NCI-H2107 treated with DMSO at 0.1 percent for 48 hours (cell line): ENCODE measurements at regions not wholly inside any gene's neighbourhood (a gene's known extent, or its start where the extent isn't known, plus 50 kb on each side); places are given as distances from the start of the nearest gene placed in this dataset.
"Not testable (repeated sequence)": the region's sequence is repeated elsewhere in the genome, so short reads cannot be mapped to it uniquely, and the experiment has no call there.

ENCODE experiments used
- DNase-seq: peaks from one replicate; lab custom pipeline; 2025; ENCODE audit not compliant: unreplicated experiment; lab: John Stamatoyannopoulos, UW

DNA sequence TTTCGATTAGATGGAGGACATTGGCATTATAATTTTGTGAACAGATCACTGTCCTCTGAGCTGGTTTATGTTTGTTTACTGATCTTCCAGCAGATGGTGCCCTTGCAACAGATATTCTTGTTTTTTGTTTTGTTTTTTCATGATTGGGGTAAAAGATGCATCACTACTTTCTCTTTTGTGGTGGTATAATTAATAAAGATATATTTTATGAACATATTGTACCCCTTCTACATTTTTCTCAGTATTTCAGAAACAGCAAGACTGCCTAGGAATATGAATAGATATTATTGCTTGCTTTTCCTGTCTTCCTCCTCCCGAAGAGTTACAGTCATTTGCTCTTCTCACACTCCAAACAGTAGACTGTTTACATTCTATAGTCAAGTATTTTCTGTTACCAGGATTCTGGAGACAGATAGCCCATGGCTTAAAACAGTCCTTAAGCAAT lies 905.2 kb downstream of the TRAM1L1 start:
- DNase-seq, result no peak

- DNase-seq, result not testable (repeated sequence)
These were observed 934.0 kb downstream of the TRAM1L1 start for GRCh38 chr4:116151371-116151770.

DNA sequence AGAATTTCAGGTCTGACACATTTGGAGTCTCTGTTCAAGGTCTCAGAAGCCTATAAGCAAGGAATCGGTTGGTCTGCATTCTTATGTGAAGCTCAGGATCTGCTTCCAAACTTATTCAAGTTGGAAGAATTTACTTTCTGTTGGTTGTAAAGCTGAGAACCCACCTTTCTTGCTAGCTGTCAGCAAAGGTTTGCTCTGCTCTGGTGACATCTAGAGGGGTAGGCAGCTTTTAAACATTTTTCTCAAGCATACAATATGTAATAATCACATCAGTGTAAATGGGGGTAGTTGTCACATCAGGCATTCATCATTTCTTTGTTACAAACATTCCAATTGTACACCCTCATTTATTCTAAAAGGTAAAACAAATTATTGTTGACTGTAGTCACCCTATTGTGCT lies 935.2 kb downstream of the TRAM1L1 start:
- DNase-seq, result no peak

DNA sequence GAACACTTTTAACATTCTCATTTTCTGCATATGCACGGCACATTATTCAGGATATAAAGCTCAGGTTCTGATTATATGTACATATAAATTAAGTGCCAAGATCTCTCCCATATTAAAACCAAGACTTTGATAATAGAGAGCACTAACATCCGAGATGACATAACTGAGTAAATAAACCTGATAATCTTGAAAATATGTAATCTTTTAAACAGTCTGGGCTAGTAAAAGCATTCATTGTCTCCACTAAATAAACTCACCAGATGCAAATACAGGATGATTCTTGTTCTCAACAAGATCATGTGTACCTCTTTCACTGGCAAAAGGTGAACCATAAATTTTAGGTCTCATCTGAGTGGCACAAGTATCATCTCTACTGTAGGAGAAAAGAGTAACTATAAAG lies 942.2 kb downstream of the TRAM1L1 start:
- no peak for DNase-seq

- DNase-seq, result no peak
These were observed 952.4 kb downstream of the TRAM1L1 start for GRCh38 chr4:116132946-116133345.

- no peak for DNase-seq
These were observed 958.6 kb downstream of the TRAM1L1 start for GRCh38 chr4:116126794-116127193.

GRCh38 chr4:116122124-116122523 lies 963.3 kb downstream of the TRAM1L1 start:
- DNase-seq, result no peak

GRCh38 chr4:116118221-116118620 lies 967.2 kb downstream of the TRAM1L1 start:
- DNase-seq, result no peak

DNA sequence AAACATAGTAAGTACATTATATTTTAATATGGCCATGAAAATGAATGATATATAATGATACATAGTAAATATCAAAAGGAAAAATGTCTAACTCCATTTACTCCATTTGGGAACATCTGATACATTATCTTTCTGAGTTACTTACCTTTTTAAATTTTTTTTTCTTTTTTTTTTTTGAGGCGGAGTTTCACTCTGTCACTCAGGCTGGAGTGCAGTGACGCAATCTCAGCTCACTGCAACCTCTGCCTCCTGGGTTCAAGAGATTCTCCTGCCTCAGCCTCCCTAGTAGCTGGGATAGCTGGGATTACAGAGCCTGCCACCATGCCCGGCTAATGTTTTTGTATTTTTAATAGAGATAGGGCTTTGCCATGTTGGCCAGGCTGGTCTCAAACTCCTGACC lies 972.5 kb downstream of the TRAM1L1 start:
- not testable (repeated sequence) for DNase-seq

DNA sequence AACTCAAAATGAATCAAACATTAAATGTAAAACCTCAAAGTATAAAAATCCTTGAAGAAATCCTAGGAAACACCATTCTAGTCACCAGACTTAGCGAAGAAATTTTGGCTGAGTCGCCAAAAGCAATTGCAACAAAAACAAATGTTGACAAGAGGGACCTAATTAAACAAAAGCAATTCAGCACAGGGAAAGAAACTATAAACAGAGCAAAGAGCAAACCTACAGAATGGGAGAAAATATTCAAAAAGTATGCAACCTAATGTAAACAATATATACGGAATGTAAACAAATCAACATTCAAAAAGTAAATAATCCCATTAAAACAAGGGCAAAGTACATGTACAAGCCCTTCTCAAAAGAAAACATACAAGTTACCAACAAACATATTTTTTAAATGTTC lies 974.7 kb downstream of the TRAM1L1 start:
- DNase-seq, result no peak

DNA sequence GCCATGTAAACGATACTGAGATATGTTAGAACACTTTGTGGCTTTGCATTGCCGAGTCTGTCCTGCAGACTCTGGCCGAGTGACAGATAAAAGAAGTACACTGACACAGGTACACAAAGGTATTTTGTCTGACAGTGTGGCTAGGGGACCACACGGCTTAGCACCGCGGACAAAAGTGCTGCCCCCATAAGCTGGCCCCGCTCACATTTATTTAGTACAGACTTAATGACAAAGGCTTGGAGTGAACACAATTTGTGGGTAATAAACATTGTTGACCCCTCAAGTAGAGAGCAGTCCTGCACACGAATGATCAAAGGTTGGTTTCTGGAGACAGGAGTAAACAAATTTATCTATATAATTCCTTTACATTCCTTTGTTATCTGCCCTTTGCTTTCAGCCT lies 976.8 kb downstream of the TRAM1L1 start:
- DNase-seq, result no peak

DNA sequence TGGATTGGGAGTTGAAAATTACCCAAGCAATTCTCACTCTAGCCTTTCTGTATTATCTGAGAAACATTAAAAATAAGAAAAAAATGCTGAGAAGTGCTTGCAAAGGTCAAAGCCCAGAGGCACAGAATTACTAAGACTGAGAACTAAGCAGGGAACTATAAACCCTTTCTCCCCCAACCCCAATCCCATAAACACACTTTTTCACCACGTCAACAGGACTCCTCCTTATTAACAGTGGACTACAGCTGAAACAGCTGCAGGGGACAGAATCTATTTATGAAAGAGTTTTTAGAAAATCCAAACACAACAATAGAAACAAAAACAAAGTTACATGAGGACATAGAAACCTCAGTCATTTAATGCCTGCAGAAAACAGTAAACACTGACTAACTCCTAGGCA lies 984.1 kb downstream of the TRAM1L1 start:
- no peak for DNase-seq

DNA sequence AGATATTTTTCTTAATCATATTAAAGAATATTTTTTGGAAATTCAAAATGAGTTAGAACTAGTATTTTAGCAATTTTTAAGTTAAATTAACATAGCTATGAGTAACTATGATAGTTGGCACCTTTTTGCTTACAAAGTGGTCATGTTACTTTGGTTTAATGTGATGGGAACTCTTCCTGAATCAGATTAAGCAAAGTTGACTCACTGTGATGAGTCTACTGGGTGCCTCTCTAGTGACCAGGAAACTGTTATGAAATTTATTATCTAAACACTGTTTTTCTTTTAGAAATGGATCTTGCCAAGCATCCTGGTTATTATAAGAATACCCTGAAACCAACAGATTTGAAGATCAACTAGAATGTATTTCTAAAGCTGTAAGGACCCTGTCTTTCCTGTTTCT lies 985.8 kb downstream of the TRAM1L1 start:
- DNase-seq, result no peak

GRCh38 chr4:116097353-116097752 lies 983.9 kb upstream of the NDST4 start:
- not testable (repeated sequence) for DNase-seq

GRCh38 chr4:116092961-116093360 lies 979.5 kb upstream of the NDST4 start:
- DNase-seq, result no peak

- no peak for DNase-seq
These were observed 975.4 kb upstream of the NDST4 start for GRCh38 chr4:116088771-116089170.

DNA sequence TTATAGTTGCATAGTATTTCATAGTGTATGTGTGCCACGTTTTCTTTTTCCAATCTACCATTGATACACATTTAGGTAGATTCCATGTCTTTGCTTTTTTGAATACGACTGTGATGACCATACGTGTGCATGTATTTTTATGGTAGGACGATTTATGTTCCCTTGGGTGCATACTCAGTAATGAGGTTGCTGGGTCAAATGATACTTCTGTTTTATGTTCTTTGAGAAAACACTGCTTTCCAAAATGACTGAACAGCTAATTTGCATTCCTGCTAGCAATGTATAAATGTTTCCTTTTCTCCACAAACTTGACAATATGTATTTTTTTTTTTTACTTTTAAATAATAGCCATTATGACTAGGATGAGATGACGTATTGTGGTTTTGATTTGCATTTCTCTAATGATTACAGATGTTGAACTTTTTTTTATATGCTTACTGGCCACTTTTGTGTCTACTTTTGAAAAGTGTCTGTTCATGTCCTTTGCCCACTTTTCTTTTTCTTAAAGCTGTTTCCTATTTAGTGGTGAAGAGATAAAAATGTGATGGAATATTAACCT lies 969.5 kb upstream of the NDST4 start:
- no peak for DNase-seq

DNA sequence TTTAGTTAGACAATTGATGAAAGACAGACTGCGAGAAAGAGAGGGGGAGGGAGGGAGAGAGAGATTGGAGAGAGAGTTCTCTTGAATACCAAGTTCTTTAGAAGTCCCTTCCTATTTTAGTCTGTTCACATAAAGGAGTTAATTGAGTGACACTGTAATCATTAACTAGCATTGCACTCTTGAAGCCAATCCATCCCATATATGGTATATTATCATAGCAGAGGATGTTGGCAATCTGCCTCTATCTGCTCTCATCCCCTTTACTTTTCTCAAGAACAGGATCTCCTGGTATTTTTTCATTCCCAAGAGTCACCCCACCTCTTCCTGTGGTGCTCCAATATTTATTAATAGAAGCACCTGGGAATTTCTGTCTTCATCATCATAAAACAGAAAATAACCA lies 959.6 kb upstream of the NDST4 start:
- no peak for DNase-seq

DNA sequence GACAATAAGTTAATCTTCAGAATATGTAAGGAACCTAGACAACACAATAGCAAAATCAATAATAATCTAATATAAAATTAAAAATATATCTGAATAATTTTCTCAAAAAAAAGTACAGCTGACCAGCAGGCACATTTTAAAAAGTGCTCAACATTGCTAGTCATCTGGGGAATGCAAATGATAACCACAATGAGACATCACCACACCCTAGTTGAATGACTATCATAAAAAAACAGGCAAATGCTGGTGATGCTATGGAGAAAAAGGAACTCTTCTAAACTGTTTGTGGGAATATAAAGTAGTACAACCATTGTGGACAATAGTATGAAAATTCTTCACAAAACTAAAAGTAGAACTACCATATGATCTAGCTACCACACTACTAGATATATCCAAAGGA lies 956.9 kb upstream of the NDST4 start:
- DNase-seq, result no peak

GRCh38 chr4:116066711-116067245 lies 953.4 kb upstream of the NDST4 start:
- DNase-seq, result no peak

DNA sequence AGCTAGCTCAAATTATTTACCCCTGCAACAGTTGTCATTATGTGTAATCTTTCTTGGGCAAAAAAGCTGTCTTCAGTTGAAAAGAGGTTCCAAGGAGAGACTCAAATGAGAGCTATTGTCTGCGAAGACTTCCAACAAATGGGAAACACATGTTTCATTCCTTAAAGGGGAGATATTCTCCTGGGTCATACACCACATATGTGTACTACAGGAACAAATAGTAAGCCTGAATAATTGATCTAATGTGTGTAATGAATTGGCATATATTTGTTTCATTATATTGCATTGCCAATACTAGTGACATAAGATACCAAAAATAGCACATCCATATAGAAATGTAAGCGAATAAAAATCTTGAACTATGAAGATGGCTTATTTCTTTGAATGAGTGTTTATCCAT lies 950.9 kb upstream of the NDST4 start:
- DNase-seq, result no peak

DNA sequence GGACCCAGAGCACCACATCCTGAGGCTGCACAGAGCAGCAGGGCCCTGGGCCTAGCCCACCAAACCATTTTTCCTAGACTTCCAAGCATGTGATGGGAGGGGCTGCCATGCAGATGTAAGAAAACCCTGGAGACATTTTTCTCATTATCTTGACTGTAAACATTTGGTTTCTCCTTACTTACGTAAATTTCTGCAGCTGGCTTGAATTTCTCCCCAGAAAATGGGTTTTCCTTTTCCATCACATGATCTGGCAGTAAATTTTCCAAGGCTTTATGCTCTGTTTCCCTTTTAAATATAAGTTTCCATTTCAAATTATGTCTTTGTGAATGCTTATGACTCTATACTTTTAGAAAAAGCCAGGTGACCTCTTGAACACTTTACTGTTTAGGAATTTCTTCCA lies 945.9 kb upstream of the NDST4 start:
- no peak for DNase-seq

GRCh38 chr4:116058129-116058528 lies 944.7 kb upstream of the NDST4 start:
- no peak for DNase-seq
